Panc1 (cell line): ENCODE measurements at regions not wholly inside any gene's neighbourhood (a gene's known extent, or its start where the extent isn't known, plus 50 kb on each side); places are given as distances from the start of the nearest gene placed in this dataset.

Source experiments
- ATAC-seq: fragments of 200-7000 bp; cut with Tn5 transposase; 2 replicates; pipeline ENCODE4 v1.9.1; 2020; ENCODE audit warnings: mild to moderate bottlenecking, moderate library complexity
- BruUV-seq: library from RNA; stranded (reverse); fragments of 400-500 nt; replicated peaks from 2 replicates; lab custom pipeline; 2021; lab: Mats Ljungman, UMichigan
- CTCF ChIA-PET: fragments of 300-600 bp; sonication (Branson Sonifier 250); formaldehyde crosslinking; loops from one replicate; lab custom pipeline; 2022; ENCODE audit warnings: antibody characterized with exemption; lab: Charles Lee
- POLR2A ChIA-PET: fragments of 300-600 bp; sonication (Branson Sonifier 250); formaldehyde crosslinking; loops from one replicate; lab custom pipeline; 2022; ENCODE audit warnings: antibody characterized with exemption; lab: Charles Lee
- DNase-seq: peaks from one replicate; pipeline ENCODE4 v3.0.0-alpha.2; 2010; ENCODE audit warnings: low read depth, low spot score
- H3K27ac ChIP-seq: 2 replicates; pipeline ENCODE4 v1.5.1; 2011; ENCODE audit warnings: mild to moderate bottlenecking, low read length, inconsistent platforms
- H3K27me3 ChIP-seq: fragments of 200-500 bp; sonication (Bioruptor generic); 2 replicates; pipeline ENCODE4 v1.6.0; 2014; ENCODE audit warnings: low read length, inconsistent platforms; ENCODE audit not compliant: control insufficient read depth, insufficient read depth
- H3K36me3 ChIP-seq: fragments of 200-500 bp; sonication (Bioruptor generic); 2 replicates; pipeline ENCODE4 v1.5.1; 2014; ENCODE audit warnings: inconsistent platforms, mild to moderate bottlenecking, low read length, moderate library complexity; ENCODE audit not compliant: control insufficient read depth, insufficient read depth
- H3K4me1 ChIP-seq: 2 replicates; pipeline ENCODE4 v1.5.1; 2011; ENCODE audit warnings: inconsistent platforms, mild to moderate bottlenecking, low read length, moderate library complexity; ENCODE audit not compliant: control insufficient read depth, insufficient read depth
- H3K4me3 ChIP-seq, 2 experiments: 2 replicates each; pipeline ENCODE4 v1.5.1; 2011 to 2012; ENCODE audit warnings: low read depth in 2 of 2, low read length in 2 of 2, mild to moderate bottlenecking in 2 of 2, inconsistent platforms in 1 of 2, moderate library complexity in 1 of 2
- H3K9me3 ChIP-seq: fragments of 200-500 bp; sonication (Bioruptor generic); 2 replicates; pipeline ENCODE4 v1.5.1; 2014; ENCODE audit warnings: low read depth, mild to moderate bottlenecking, inconsistent platforms, low read length, moderate library complexity; ENCODE audit not compliant: control insufficient read depth, insufficient read depth
- POLR2AphosphoS5 ChIP-seq: IDR thresholded peaks from 2 replicates; pipeline ENCODE4 v1.6.1; 2012; ENCODE audit warnings: mild to moderate bottlenecking, low read depth, low read length, moderate library complexity
- SIN3A ChIP-seq: IDR thresholded peaks from 2 replicates; pipeline ENCODE4 v1.6.1; 2012; ENCODE audit warnings: low read depth, mild to moderate bottlenecking, low read length, moderate library complexity, borderline replicate concordance; ENCODE audit not compliant: insufficient read depth
- TCF7L2 ChIP-seq: IDR thresholded peaks from 2 replicates; pipeline ENCODE4 v1.6.1; 2011; ENCODE audit warnings: mild to moderate bottlenecking, low read depth, low read length, inconsistent platforms
- in situ Hi-C: cut with HindIII; loops from 2 replicates; pipeline ENCODE4 v1.10.0; 2016; ENCODE audit warnings: low sequenced_read_pairs, low pct_unique_long_range_greater_than_20kb
- intact Hi-C: fragments of 100-400 bp; cut with micrococcal nuclease; formaldehyde crosslinking; loops from one replicate; pipeline ENCODE4 v1.10.0; 2022; ENCODE audit not compliant: unreplicated experiment
- TF ChIP-seq, protein P1 (sequence below): fragments of 450-650 bp; IDR thresholded peaks from 2 replicates; pipeline ENCODE4 v1.5.1; 2017; ENCODE audit warnings: mild to moderate bottlenecking
- TF ChIP-seq, protein P2 (sequence below), 2 experiments: IDR thresholded peaks; 2 replicates each; pipeline ENCODE4 v1.6.1; 2011 to 2012; ENCODE audit warnings: low read depth in 2 of 2, control low read depth in 1 of 2, low read length in 1 of 2, mild to moderate bottlenecking in 1 of 2, moderate library complexity in 1 of 2; ENCODE audit not compliant: insufficient read depth in 1 of 2

DNA sequence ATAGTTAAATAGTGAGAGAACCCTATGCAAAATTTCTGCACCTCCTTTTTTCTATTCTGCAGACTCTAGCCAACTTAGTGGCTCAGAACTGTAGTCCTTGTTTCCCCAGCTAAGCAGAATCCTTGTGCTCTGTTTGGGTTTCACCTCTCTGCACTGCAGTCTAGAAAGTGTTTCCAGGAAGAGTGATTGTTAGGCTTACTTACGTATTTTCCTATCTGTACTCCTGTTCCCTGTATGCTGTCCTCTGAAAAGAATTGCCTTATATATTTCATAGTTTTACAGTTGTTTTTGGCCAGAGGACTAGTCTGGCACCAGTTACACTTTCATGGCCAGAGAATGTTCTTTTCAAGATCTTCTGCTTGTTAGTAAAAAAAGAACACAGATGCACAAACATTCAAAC, 154.6 kb upstream of the POT1 start:
- ChIA-PET POLR2A (no interaction called here), CTCF (no interaction called here)
- H3K4me1 ChIP-seq = no peaks in the 10 kb centered on the region
- intact Hi-C loops (no loop called here), in situ Hi-C loops (no loop called here)
- TF ChIP-seq SIN3A (no peak), POLR2AphosphoS5 (no peak), TCF7L2 (no peak)
- TF ChIP-seq, protein P1, sequence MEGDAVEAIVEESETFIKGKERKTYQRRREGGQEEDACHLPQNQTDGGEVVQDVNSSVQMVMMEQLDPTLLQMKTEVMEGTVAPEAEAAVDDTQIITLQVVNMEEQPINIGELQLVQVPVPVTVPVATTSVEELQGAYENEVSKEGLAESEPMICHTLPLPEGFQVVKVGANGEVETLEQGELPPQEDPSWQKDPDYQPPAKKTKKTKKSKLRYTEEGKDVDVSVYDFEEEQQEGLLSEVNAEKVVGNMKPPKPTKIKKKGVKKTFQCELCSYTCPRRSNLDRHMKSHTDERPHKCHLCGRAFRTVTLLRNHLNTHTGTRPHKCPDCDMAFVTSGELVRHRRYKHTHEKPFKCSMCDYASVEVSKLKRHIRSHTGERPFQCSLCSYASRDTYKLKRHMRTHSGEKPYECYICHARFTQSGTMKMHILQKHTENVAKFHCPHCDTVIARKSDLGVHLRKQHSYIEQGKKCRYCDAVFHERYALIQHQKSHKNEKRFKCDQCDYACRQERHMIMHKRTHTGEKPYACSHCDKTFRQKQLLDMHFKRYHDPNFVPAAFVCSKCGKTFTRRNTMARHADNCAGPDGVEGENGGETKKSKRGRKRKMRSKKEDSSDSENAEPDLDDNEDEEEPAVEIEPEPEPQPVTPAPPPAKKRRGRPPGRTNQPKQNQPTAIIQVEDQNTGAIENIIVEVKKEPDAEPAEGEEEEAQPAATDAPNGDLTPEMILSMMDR = no peak
- TF ChIP-seq, protein P2, sequence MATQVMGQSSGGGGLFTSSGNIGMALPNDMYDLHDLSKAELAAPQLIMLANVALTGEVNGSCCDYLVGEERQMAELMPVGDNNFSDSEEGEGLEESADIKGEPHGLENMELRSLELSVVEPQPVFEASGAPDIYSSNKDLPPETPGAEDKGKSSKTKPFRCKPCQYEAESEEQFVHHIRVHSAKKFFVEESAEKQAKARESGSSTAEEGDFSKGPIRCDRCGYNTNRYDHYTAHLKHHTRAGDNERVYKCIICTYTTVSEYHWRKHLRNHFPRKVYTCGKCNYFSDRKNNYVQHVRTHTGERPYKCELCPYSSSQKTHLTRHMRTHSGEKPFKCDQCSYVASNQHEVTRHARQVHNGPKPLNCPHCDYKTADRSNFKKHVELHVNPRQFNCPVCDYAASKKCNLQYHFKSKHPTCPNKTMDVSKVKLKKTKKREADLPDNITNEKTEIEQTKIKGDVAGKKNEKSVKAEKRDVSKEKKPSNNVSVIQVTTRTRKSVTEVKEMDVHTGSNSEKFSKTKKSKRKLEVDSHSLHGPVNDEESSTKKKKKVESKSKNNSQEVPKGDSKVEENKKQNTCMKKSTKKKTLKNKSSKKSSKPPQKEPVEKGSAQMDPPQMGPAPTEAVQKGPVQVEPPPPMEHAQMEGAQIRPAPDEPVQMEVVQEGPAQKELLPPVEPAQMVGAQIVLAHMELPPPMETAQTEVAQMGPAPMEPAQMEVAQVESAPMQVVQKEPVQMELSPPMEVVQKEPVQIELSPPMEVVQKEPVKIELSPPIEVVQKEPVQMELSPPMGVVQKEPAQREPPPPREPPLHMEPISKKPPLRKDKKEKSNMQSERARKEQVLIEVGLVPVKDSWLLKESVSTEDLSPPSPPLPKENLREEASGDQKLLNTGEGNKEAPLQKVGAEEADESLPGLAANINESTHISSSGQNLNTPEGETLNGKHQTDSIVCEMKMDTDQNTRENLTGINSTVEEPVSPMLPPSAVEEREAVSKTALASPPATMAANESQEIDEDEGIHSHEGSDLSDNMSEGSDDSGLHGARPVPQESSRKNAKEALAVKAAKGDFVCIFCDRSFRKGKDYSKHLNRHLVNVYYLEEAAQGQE (IDR thresholded peaks at IDR 0.05; ENCODE audit: insufficient read depth in 1 of 2, low read depth in 2 of 2, low read length in 1 of 2) = no peak
- ATAC-seq (no peak), DNase-seq (no peak)
- H3K27me3 ChIP-seq = no peaks in the 10 kb centered on the region
- H3K4me3 ChIP-seq = no peak overlapping the region
- BruUV-seq = no TSS peak
- no peaks in the 10 kb centered on the region for H3K36me3 ChIP-seq
- H3K27ac ChIP-seq = no peak overlapping the region
- H3K9me3 ChIP-seq = no peaks in the 10 kb centered on the region

DNA sequence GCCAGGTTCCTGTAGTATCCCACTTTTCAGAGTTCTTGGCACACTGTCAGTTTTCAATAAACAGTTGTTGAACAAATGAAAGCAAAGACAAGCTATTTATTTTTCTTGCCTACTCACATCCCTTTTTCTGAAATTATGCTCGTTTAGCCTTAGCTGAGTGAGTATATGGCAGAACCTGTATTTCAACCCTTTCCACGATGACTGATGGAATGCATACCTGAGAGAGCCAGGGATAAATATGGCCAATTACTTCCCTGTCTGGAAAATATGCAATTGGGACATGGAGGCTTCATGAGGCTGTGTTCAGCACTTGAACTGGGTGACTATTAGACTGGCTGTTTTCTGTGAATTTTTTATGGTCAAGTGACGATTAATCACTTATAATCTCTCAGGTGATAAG, 144.5 kb upstream of the POT1 start:
- ATAC-seq (no peak), DNase-seq (no peak)
- Histone ChIP-seq H3K4me1 (no peaks in the 10 kb centered on the region), H3K4me3 (no peak overlapping the region), H3K9me3 (no peaks in the 10 kb centered on the region), H3K27ac (no peak overlapping the region), H3K27me3 (no peaks in the 10 kb centered on the region), H3K36me3 (no peaks in the 10 kb centered on the region)
- no peak for TF ChIP-seq SIN3A
- TF ChIP-seq, protein P2 (IDR thresholded peaks at IDR 0.05; ENCODE audit: insufficient read depth in 1 of 2, low read depth in 2 of 2, low read length in 1 of 2) = no peak
- TF ChIP-seq, protein P1 = no peak
- TF ChIP-seq TCF7L2 = no peak
- no peak for TF ChIP-seq POLR2AphosphoS5
- no TSS peak for BruUV-seq
- intact Hi-C loops (no loop called here), in situ Hi-C loops (no loop called here)
- ChIA-PET POLR2A (no interaction called here), CTCF (no interaction called here)
